Left ventricle myocardium inferior (tissue), 1 donor: ENCODE measurements at regions not wholly inside any gene's neighbourhood (a gene's known extent, or its start where the extent isn't known, plus 50 kb on each side); places are given as distances from the start of the nearest gene placed in this dataset.

Source experiments
- DNase-seq: peaks from one replicate; pipeline ENCODE4 v3.0.0-alpha.2; 2020
- H3K27ac ChIP-seq: fragments of 200-600 bp; replicated peaks from 2 replicates; pipeline ENCODE4 v1.8.0; 2021
- H3K27me3 ChIP-seq: fragments of 200-600 bp; 2 replicates; pipeline ENCODE4 v1.8.0; 2021; ENCODE audit warnings: low read depth
- H3K36me3 ChIP-seq: fragments of 200-600 bp; 2 replicates; pipeline ENCODE4 v1.8.0; 2021
- H3K4me1 ChIP-seq: fragments of 200-600 bp; 2 replicates; pipeline ENCODE4 v1.8.0; 2021
- H3K4me3 ChIP-seq: fragments of 200-600 bp; 2 replicates; pipeline ENCODE4 v1.8.0; 2021; ENCODE audit warnings: mild to moderate bottlenecking, moderate library complexity
- H3K9me3 ChIP-seq: fragments of 200-600 bp; replicated peaks from 2 replicates; pipeline ENCODE4 v1.8.0; 2021
- CTCF ChIP-seq: fragments of 200-600 bp; IDR thresholded peaks from 2 replicates; pipeline ENCODE4 v1.8.0; 2021; ENCODE audit warnings: antibody characterized with exemption, mild to moderate bottlenecking, borderline replicate concordance
- intact Hi-C: fragments of 100-400 bp; cut with micrococcal nuclease; formaldehyde crosslinking; loops from one replicate; pipeline ENCODE4 v1.11.0; 2022
- donor health status: DM: no; HTN: yes; CAD: no; lungs with severe emphysema.

- DNase-seq, result no peak
- TF ChIP-seq CTCF, result no peak
- intact Hi-C loops, result no loop called here
- Histone ChIP-seq H3K36me3 (no peaks in the 10 kb centered on the region), H3K27ac (no peak overlapping the region), H3K4me1 (peaks cover 10% of the 10 kb centered on the region), H3K27me3 (peaks cover 61% of the 10 kb centered on the region), H3K4me3 (no peak overlapping the region), H3K9me3 (peaks cover 5% of the 10 kb centered on the region)
Measured at GRCh38 chr18:57214976-57215375, 68.1 kb downstream of the BOD1L2 start.

- no peaks in the 10 kb centered on the region for H3K4me1 ChIP-seq
- H3K27ac ChIP-seq, result no peak overlapping the region
- intact Hi-C loops, result no loop called here
- DNase-seq, result no peak
- no peaks in the 10 kb centered on the region for H3K36me3 ChIP-seq
- H3K27me3 ChIP-seq, result peaks cover 57% of the 10 kb centered on the region
- H3K4me3 ChIP-seq, result no peak overlapping the region
- peaks cover 5% of the 10 kb centered on the region for H3K9me3 ChIP-seq
- TF ChIP-seq CTCF, result no peak
Measured at GRCh38 chr18:57218281-57218680, 71.4 kb downstream of the BOD1L2 start.

GRCh38 chr18:57219964-57220363, 73.1 kb downstream of the BOD1L2 start:
- Histone ChIP-seq H3K4me1 (no peaks in the 10 kb centered on the region), H3K27ac (no peak overlapping the region), H3K27me3 (peaks cover 49% of the 10 kb centered on the region), H3K4me3 (no peak overlapping the region), H3K9me3 (no peaks in the 10 kb centered on the region), H3K36me3 (no peaks in the 10 kb centered on the region)
- intact Hi-C loops, result no loop called here
- no peak for TF ChIP-seq CTCF
- no peak for DNase-seq

- no peaks in the 10 kb centered on the region for H3K9me3 ChIP-seq
- peaks cover 52% of the 10 kb centered on the region for H3K27me3 ChIP-seq
- no peak overlapping the region for H3K27ac ChIP-seq
- H3K4me1 ChIP-seq, result no peaks in the 10 kb centered on the region
- H3K4me3 ChIP-seq, result no peak overlapping the region
- no peak for DNase-seq
- no peaks in the 10 kb centered on the region for H3K36me3 ChIP-seq
- no peak for TF ChIP-seq CTCF
- intact Hi-C loops, result no loop called here
Measured at GRCh38 chr18:57220480-57220879, 73.6 kb downstream of the BOD1L2 start.

GRCh38 chr18:57220930-57221483, 74.1 kb downstream of the BOD1L2 start:
- Histone ChIP-seq H3K36me3 (no peaks in the 10 kb centered on the region), H3K4me1 (no peaks in the 10 kb centered on the region), H3K27me3 (peaks cover 56% of the 10 kb centered on the region), H3K9me3 (no peaks in the 10 kb centered on the region), H3K4me3 (no peak overlapping the region), H3K27ac (no peak overlapping the region)
- intact Hi-C loops, result no loop called here
- DNase-seq, result no peak
- TF ChIP-seq CTCF, result no peak
